PFSK-1 (cell line): ENCODE measurements at regions not wholly inside any gene's neighbourhood (a gene's known extent, or its start where the extent isn't known, plus 50 kb on each side); places are given as distances from the start of the nearest gene placed in this dataset.

Experiments
- FOXP2 ChIP-seq: optimal IDR thresholded peaks from 2 replicates; pipeline ENCODE3; 2011; ENCODE audit warnings: borderline replicate concordance, control low read depth, inconsistent platforms; ENCODE audit not compliant: insufficient read depth; ENCODE audit errors: extremely low read length, extremely low read depth
- POLR2AphosphoS5 ChIP-seq: IDR thresholded peaks from 2 replicates; pipeline ENCODE4 v1.6.1; 2012; ENCODE audit warnings: low read depth, mild to moderate bottlenecking, control low read depth, low read length, moderate library complexity
- REST ChIP-seq, 2 experiments: IDR thresholded peaks; 2 replicates each; pipeline versions ENCODE4 v1.6.1 to v1.8.0; 2011 to 2012; ENCODE audit warnings: low read depth in 2 of 2, low read length in 2 of 2, control low read depth in 1 of 2, inconsistent platforms in 1 of 2, mild to moderate bottlenecking in 1 of 2, moderate library complexity in 1 of 2; ENCODE audit not compliant: insufficient read depth in 1 of 2
- SIN3A ChIP-seq: IDR thresholded peaks from 2 replicates; pipeline ENCODE4 v1.6.1; 2012; ENCODE audit warnings: mild to moderate bottlenecking, low read length, moderate library complexity, borderline replicate concordance; ENCODE audit not compliant: insufficient read depth
- TAF1 ChIP-seq: IDR thresholded peaks from 2 replicates; pipeline ENCODE4 v1.6.1; 2012; ENCODE audit warnings: low read length, control low read depth, borderline replicate concordance; ENCODE audit not compliant: insufficient read depth

GRCh38 chrX:11899091-11899490, 141.1 kb downstream of the MSL3 start:
- TF ChIP-seq FOXP2 (no peak), REST (IDR thresholded peaks at IDR 0.05; ENCODE audit: insufficient read depth in 1 of 2, low read depth in 2 of 2, low read length in 2 of 2) (no peak), POLR2AphosphoS5 (no peak), TAF1 (no peak)

GRCh38 chrX:11908371-11908770, 150.3 kb downstream of the MSL3 start:
- TF ChIP-seq TAF1: no peak
- no peak for TF ChIP-seq POLR2AphosphoS5
- TF ChIP-seq SIN3A: no peak
- TF ChIP-seq FOXP2: no peak
- no peak for TF ChIP-seq REST (IDR thresholded peaks at IDR 0.05; ENCODE audit: insufficient read depth in 1 of 2, low read depth in 2 of 2, low read length in 2 of 2)

GRCh38 chrX:11913001-11913400, 155.0 kb downstream of the MSL3 start:
- TF ChIP-seq REST (IDR thresholded peaks at IDR 0.05; ENCODE audit: insufficient read depth in 1 of 2, low read depth in 2 of 2, low read length in 2 of 2) (no peak), FOXP2 (no peak), TAF1 (no peak), POLR2AphosphoS5 (no peak), SIN3A (no peak)

DNA sequence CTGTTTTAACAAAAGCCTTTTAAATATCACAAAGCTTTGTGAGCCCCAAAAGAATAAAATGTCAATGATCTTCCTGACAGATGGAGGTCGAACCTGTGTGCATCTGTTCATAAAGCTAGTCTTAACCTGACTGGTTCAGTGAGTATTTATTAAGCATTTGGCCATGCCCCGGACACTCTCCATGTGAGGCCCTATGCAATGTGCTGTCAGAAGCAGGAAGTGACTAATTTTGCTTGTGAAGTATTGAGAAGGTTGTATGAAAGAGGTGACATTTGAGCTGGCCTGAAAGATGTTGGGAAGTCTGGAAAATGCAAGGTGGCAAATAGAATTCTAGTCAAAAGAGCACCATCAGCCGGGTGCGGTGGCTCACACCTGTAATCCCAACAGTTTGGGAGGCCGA, 171.4 kb downstream of the MSL3 start:
- TF ChIP-seq TAF1 (no peak), FOXP2 (no peak), SIN3A (no peak), REST (IDR thresholded peaks at IDR 0.05; ENCODE audit: insufficient read depth in 1 of 2, low read depth in 2 of 2, low read length in 2 of 2) (no peak), POLR2AphosphoS5 (no peak)

GRCh38 chrX:11932423-11932822, 174.4 kb downstream of the MSL3 start:
- TF ChIP-seq POLR2AphosphoS5: no peak
- no peak for TF ChIP-seq SIN3A
- TF ChIP-seq REST (IDR thresholded peaks at IDR 0.05; ENCODE audit: insufficient read depth in 1 of 2, low read depth in 2 of 2, low read length in 2 of 2): no peak
- no peak for TF ChIP-seq FOXP2
- no peak for TF ChIP-seq TAF1
